Fibroblast of lung (primary cell): ENCODE measurements at regions not wholly inside any gene's neighbourhood (a gene's known extent, or its start where the extent isn't known, plus 50 kb on each side); places are given as distances from the start of the nearest gene placed in this dataset.

ENCODE experiments used
- CTCF ChIP-seq, 2 donors: IDR thresholded peaks in 1 of 2; conservative IDR thresholded peaks in 1 of 2; 1 replicate in 1 of 2; 2 replicates in 1 of 2; pipeline ENCODE4 v1.5.1; 2011 to 2012; ENCODE audit warnings: low read length in 2 of 2, control low read depth in 1 of 2, inconsistent platforms in 1 of 2, low read depth in 1 of 2, mild to moderate bottlenecking in 1 of 2
- EZH2 ChIP-seq: IDR thresholded peaks from 2 replicates; pipeline ENCODE4 v1.5.1; 2012; ENCODE audit warnings: low read length, control low read depth, mild to moderate bottlenecking; ENCODE audit errors: missing control alignments

GRCh38 chr3:118116991-118117390 is 917.7 kb downstream of the IGSF11 start:
- TF ChIP-seq CTCF (conservative IDR thresholded peaks at IDR 0.05 in 1 of 2, IDR thresholded peaks at IDR 0.05 in 1 of 2; ENCODE audit: low read depth in 1 of 2, low read length in 2 of 2), result no peak
- TF ChIP-seq EZH2, result no peak
